ENCODE measurements at regions not wholly inside any gene's neighbourhood (a gene's known extent, or its start where the extent isn't known, plus 50 kb on each side); places are given as distances from the start of the nearest gene placed in this dataset.
"Not testable (repeated sequence)": the region's sequence is repeated elsewhere in the genome, so short reads cannot be mapped to it uniquely, and the experiment has no call there.

DNA sequence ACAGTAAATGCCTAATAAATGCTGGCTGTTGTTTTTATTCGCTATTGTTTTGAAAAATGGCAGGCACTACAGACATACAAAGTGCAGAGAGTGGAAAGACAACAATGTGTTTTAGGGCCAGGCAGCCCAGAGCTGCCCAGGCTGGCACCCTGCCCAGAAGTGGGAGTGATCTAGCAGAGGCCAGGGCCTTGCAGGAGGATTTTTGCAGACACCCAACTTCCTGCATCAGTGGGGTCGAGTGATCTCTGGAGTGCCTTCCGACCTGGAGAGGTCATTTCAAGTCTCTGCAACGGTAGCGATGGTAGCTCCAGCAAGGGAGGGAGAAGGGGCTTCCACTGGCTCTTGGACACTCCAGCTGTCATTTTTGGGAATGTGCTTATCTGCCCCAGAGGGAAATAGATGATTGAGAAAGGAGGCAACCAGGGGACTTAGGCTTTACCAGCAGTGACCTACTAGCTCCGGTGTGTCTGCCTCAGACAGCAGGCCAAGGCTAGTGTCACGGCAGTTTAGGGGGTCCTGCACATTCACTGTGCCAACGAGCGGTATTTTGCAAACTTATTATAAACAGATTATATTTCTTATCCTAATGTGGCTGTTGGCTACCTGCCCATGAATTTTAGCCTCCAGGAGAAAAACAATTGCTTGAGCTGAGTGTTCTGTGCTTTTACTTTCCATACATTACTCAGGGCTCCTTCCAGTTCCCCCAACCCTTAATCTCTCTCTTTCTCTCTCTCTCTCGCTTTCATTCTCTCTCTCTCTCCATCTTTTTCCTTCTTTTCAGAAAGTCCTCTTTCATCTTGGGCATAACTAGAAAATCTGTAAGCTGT, 153.9 kb upstream of the PLGLB2 start:
- DNase-seq: not testable (repeated sequence)

DNA sequence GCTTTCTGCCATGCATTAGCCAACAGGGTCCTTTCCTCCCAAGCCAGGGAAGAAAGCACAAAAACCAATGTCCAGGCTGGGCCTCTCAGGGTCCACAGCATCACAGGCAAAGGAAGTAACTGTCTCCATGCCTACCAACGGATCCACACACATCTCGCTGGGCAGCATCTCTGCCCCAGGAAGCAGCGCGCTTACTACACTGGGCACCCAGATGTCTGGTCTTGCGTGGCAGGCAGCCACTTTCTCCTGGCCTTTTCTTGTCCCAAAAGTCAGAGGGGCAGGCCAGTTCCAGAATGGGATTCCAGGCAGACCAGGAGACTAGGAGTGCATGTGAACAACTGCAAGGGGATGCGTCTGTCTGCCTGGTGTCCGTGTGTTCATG, 153.3 kb upstream of the PLGLB2 start:
- not testable (repeated sequence) for DNase-seq

DNA sequence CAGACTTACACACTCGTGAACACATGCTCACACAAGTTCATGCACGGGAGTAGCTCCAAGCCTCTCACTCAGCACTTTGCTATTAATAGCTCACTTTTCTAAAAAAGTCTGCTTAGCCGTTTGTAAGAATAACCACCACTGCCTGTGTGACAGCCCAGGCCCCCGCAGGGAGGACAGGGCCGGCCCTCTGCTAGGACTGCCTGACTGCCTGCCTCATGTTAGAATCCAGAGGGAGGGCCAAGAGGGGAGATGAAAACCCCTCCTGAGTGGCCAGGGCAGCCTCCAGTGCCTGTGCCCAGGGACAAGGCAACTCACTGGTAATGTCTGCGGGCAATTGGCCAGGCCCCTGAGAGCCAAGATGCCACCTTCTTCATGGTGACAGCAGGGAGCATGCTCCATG, 152.9 kb upstream of the PLGLB2 start:
- not testable (repeated sequence) for DNase-seq

DNA sequence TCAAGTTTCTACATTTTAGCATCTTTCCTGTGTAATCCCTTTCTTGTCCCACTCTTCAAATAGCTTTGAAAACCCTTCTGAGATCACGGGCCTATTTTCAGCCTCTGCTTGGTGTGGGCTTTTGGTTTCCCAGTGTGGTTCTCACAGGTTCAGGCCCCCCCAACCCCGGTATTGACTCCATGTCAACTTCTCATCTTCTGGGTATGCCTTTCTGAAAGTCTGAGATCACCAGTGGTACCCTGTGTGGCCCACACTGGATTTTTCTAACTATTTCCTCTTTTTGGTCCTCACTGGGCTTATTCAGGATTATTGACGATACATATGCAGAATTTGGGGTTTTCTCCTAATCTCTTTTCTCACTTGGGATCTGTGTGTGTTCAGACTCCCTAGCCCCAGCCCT, 146.9 kb upstream of the PLGLB2 start:
- DNase-seq: not testable (repeated sequence)

DNA sequence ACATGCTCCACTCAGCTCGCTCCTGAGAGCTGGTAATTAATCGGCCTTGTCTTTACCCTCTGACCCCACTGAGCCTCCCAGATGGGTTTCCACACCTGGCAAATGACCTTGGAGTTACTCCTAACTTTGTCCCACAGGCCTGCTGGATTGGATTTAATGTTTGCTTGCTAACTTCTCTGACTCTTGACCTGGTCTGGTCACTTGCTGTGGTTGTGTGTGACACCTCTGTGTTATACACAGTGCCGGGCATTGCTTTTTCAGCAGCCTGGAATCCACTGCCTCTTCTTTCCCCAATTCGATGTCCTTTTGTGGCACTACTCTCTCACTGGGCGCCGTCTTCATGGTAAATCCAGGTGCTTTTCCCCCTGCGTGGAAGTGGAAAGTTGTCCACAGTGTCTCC, 145.8 kb upstream of the PLGLB2 start:
- DNase-seq: not testable (repeated sequence)

DNA sequence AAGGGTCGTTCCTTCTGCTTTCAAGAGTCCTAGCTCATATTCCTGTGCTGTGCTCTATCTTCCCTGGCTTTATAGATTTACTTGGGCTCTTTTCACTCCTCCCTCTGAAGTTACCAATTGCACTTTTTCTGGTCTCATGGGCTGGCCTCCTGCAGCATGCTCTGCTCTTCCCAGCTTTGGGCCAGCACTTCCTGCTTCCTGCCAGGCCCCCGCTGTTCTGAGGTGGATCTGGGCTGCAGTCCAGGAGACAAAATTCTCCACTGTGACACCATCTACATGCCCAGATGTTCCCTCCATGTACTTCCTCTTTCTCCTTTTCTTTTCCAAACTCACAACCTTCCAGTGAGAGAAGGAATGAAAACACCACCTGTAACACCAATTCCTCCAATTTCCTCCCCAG, 145.2 kb upstream of the PLGLB2 start:
- not testable (repeated sequence) for DNase-seq

DNA sequence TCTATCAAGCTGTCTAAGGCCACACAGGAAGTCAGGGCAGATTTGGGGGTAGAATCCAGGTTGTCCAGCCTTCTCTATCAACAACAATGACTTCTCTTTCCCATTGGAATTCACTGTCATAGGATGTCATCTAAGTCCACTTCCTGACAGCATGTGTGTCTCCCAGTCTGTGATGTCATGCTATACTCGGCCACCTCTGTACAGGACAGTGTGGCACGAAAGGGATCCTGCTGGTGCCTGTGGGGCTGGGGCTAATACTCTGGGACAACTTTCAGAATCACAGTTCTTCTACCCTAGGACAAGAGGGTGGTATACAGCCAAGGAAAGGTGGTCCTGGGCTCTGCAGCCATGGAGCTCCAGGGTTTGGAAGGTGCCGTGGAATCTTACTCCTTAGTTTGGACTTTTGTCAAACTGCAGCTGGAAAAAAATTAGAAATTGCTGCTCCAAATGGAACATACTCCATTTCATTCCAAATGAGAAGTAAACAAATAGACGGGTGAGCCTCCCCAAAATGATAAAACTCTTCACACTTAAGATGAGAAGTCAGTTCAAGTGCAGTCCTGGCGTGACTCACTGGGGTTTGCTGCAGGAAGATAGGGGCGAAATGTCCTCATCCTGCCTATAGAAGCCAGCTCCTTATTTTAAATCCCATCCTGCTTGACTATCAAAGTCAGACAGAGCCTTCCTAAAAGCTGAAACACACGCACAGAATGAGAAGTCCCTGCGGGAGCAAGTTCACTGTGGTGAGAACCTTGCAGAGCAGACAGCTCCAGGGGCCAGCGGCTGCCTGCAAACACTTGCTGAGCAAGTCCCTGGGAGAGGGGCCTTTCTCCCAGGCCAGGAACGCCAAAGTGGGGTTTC, 144.2 kb upstream of the PLGLB2 start:
- DNase-seq: peak; percentile 50

DNA sequence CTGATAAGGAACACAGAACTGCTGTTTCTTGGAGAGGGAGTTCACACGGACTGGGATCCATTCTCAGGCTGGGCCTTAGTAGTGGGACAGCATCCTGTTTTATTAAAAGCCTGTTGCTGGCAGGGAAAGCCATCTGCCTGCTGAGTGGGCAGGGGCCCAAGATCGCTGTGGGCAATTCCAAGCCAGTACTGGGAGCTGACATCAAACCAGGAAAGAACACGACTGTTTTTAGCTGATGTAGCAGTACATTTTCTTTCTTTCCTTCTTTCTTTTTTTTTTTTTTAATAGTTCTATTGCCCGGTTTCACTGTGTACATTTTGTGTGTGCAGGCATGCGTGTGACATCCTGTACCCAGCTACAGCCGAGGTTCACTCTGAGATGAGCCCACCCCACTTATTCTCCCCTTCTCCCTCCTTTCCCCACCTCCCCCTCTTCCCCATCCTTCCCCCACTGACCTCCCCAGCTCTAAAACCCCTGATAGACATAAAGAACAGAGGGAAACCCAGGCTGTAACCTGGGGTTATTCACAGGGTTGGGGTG, 143.5 kb upstream of the PLGLB2 start:
- DNase-seq: not testable (repeated sequence)

DNA sequence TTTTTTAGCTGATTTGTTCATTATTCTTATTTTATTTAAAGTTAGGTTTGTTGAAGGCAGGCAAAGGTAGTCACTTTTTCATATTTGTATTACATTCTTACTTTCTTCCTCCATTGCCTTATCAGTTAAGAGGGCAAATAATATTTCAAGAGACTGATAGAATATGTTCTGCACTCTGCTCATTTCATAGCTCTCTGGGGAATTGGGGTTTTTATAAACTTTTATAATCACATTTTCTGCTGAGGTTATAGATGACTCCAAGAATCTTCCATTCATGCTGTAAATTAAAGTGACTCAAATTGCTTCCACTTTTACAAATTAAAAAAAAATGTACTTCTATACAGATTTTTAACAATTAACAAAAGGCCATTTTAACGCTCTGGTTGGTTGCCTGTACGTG, 142.9 kb upstream of the PLGLB2 start:
- not testable (repeated sequence) for DNase-seq

DNA sequence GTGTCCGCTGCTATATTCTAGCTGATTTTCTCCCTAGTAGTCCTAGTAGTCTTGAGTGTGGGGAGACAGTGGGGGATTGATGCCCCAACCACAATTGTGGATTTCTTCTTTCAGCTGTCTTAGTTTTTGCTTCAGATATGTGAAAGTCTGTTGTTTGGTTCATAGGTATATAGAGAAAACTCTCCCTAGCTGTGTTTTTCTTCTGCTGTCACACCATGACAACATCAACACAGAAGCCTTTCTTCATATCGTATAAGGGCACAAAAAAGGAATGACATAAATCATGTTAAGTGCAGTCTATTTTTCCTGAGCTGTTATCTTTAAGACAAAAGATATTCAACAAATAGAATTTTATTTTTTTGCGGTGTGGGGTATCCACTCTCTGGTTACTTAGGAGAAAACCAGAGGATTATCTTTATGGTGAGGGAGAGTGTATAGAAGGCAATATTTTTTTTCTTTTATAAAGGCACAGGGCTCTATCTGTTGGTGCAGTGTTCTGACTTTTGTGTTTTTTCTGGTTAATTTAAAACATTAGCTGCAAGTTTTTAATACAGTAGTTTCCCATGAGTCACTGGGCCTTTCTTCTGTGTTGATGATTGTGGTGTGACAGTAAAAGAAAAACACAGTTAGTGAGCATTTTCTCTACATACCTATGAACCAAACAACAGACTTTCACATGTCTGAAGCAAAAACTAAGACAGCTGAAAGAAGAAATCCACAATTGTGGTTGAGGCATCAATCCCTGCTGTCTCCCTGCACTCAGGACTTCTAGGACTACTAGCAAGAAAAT, 139.3 kb upstream of the PLGLB2 start:
- not testable (repeated sequence) for DNase-seq

DNA sequence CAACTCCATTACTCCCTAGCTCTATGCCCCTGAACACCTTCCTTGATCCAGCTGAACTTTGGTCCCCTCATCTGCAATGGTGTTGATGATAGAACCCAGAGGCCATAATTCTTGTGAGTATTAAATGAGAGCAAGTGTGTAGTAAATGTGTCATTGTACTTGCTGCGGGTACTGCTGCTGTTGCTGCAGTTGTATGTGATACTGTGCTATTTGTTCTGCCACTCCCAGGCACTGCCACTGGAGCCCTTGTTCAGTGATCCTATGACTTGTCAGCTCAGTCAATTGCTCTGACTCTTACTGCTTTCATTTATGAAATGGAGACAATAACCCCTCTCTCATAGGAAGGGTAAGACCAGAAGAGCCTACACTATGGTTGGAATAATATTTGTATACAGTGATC, 136.9 kb upstream of the PLGLB2 start:
- DNase-seq: not testable (repeated sequence)

DNA sequence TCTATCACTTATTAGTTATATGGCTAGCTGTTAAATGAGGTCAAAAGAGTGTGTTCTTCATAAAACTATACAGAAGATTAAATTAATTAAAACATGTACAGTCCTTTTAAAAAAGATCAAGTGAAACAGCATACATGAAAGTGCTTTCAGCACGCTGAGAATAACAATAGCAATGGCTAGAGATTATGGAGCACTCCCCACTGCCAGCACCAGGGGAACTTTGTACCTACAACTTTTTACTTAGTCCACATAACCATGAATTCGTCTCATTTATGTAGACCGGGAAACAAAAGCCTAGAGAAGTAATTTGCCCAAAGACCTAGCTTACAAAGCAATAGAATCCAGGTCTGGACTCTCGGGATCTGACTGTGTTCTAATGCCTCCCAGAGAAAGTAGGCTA, 136.5 kb upstream of the PLGLB2 start:
- DNase-seq: not testable (repeated sequence)

DNA sequence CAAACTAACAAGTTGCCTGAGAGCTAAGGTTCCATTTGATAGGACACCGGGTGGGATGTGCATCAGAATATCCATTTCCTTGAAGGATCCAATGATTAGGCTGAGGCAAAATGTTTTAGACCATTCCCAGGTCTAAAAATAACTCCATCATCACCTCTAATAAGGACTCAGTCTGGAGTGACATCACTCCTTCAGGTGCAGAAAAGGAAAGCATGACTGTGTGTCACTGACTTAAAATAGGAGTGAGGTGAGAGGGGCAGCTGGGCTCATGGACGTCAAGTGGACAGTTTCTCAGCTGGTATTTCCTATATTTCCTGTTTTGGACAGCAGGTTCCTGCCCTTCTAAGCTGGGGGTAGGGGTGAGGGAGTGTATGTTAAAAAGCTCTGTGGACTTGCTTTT, 135.9 kb upstream of the PLGLB2 start:
- not testable (repeated sequence) for DNase-seq

DNA sequence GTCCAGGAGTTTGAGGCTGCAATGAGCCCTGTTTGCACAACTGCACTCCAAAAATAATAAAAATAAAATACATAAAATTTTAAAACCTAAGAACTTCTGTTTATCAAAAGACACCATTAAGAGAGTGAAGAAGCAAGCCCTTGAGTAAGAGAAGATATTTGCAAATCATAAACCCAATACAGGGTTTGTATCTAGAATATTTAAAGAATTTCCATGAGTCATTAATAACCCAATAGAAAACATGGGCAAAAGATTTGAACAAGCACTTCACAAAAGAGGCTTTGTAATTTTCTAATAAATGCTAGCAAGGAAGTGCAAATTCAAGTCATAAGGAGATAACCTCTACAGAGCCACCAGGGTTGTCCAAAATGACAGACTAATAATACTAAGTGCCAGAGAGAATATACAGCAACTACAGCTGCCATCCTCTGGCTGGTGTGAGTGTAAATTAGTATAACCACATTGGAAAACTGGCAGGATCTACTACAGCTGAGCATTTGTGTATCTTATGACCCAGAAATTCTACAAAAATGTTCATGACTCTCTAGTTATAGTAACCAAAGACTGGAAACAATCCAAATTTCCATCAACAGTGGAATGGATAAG, 133.0 kb upstream of the PLGLB2 start:
- DNase-seq: not testable (repeated sequence)

DNA sequence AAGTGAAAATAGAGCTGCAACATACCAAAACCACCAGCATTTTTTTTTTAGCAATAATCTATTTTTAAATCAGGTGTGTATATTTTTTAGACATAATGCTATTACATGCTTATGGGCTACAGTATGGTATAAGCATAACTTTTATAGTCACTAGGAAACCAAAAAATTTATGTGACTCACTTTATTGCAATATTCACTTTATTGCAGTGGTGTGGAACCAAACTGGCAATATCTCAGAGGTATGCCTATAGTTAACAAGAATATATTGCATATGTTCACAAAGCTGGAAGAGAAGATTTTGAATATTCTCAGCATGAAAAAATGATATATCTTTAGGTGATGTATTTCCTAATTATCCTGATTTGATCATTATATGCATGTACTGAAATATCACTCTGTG, 128.8 kb upstream of the PLGLB2 start:
- DNase-seq: not testable (repeated sequence)

DNA sequence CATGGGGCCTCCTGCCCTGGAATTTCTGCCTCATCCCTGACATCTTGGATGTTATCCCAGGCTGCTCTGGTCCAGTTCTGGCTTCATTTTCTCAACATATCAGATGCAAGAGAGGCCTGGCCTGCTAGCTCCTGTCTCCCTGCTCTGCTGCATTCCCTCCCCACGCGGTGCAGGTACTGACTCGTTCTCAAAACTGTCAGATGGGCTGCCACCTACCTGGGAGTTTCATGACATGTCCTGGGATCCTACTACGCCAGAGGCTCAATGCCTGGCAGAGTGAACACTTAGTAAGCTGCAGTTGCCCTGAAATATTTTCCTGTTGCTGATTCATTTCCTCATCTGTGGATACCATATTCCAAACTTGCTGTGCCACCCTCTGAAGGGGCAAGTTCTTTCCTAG, 126.7 kb upstream of the PLGLB2 start:
- not testable (repeated sequence) for DNase-seq

DNA sequence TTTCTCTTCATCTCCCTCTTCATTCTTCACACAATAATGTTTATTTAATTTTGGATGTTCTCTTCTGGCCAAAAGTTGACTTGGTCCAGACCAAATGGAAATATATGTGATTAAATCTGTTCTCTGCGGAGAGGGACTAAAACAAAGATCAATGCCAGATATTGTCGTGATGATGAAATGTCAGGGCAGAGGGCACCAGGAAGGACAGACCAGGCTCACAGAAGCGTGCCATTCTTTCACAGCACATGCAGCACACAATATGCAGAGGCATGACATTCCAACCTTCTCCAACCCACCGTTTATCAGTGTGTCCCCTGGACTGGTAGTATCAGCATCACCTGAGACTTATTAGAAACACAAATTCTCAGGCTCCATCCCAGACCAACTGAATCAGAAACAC, 125.2 kb upstream of the PLGLB2 start:
- not testable (repeated sequence) for DNase-seq

DNA sequence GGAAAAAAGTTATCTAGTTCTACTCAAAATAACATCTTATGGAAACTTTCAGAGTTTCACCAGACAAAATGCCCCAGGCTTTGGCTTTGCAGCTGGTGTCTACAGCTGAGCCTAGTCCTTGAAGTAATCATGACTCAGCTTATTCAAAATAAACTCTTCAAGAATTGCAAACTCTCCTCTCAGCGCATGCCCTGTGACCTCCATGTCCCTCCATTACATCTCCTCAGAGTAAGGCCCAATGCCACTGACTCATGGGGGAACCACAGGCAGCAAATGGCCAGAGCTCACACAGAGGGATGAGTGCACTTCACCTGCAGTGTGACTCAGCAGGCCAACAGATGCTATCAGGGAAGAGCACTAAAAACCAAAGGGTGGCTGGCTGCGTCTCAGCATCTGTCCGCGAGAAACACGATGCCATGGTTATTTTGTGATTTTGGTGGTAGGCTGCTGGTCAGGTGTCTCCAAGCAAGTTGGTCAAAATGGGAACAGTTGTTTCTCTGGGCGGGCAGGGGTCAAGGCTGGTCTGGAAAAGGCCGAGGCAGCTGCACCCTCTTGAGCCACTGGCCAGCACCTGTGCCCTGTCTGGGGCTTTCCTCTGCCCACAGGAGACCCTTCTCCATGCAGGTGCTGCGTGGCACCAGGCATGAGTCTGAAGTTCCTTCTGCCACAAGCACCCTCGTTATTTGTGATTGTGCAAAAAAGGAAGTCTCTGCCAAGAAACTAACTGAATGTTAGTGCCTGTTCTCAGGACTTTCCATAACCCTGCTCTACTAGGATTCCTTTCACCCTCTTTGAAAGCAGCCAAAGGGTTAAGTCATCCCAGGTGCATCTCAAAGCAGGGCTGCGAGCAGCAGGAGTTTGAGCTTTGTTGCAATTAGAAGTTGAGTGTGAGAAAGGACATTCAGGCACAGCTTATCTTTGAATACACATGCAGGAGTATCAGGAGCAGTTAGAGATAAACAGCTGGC, 118.1 kb upstream of the PLGLB2 start:
- DNase-seq: peak; percentile 89

DNA sequence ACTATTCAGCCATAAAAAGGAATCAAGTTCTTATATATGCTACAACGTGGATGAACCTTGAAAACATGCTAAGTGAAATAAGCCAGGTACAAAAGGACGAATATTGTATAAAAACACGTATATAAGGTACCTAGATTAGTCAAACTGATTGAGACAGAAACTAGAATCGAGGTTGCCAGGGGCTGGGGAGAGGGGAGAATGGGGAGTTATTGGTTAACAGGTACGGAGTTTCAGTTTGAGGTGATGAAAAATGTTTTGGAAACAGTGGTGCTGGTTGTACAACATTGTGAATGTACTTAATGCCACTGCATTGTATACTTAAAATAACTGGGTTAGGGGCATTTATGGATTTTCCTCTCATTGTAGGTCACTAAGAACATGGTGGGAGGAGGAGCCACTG, 117.0 kb upstream of the PLGLB2 start:
- DNase-seq: not testable (repeated sequence)

DNA sequence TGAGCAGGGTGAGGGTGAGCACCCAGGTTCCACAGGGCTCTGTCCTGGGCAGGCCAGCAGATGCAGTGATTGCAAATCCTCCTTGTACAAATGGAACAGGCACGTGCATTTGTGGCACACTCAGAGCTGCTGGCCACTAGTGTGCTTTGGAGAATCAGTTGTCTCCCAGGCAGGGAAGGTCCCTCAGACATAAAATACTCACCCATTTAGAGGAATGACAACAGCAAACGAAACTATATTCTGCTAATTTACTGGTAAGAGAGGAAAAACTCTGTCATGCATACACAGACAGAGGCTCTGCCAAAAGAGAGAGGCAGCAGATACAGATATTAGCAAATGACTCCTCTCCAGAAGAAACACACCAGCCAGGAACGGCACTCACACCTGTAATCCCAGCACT, 116.5 kb upstream of the PLGLB2 start:
- not testable (repeated sequence) for DNase-seq
